22Rv1 (cell line): ENCODE measurements at regions not wholly inside any gene's neighbourhood (a gene's known extent, or its start where the extent isn't known, plus 50 kb on each side); places are given as distances from the start of the nearest gene placed in this dataset.

Experiments used
- H3K27ac ChIP-seq: fragments of 450-650 bp; 2 replicates; pipeline ENCODE4 v1.5.1; 2017
- CTCF ChIP-seq: fragments of 450-650 bp; IDR thresholded peaks from 2 replicates; pipeline ENCODE4 v1.5.1; 2017; ENCODE audit warnings: mild to moderate bottlenecking
- ZFX ChIP-seq: fragments of 450-650 bp; IDR thresholded peaks from 2 replicates; pipeline ENCODE4 v1.6.1; 2017; ENCODE audit warnings: antibody characterized with exemption, borderline replicate concordance

GRCh38 chr11:21944577-21944976 lies 248.3 kb upstream of the ANO5 start:
- TF ChIP-seq ZFX (no peak), CTCF (no peak)
- H3K27ac ChIP-seq, result no peak overlapping the region

- no peak overlapping the region for H3K27ac ChIP-seq
- no peak for TF ChIP-seq ZFX
- no peak for TF ChIP-seq CTCF
Measured at GRCh38 chr11:21948876-21949275, 244.0 kb upstream of the ANO5 start.

GRCh38 chr11:21949763-21950413 lies 243.0 kb upstream of the ANO5 start:
- no peak overlapping the region for H3K27ac ChIP-seq
- no peak for TF ChIP-seq CTCF

- no peak for TF ChIP-seq CTCF
- no peak for TF ChIP-seq ZFX
- no peak overlapping the region for H3K27ac ChIP-seq
Measured at GRCh38 chr11:21963013-21963412, 229.9 kb upstream of the ANO5 start.

GRCh38 chr11:21965221-21965620 lies 227.7 kb upstream of the ANO5 start:
- TF ChIP-seq CTCF (no peak), ZFX (no peak)
- no peak overlapping the region for H3K27ac ChIP-seq

- H3K27ac ChIP-seq, result no peak overlapping the region
- no peak for TF ChIP-seq ZFX
- no peak for TF ChIP-seq CTCF
Measured at GRCh38 chr11:21968702-21969101, 224.2 kb upstream of the ANO5 start.

GRCh38 chr11:21969841-21970240 lies 223.0 kb upstream of the ANO5 start:
- no peak overlapping the region for H3K27ac ChIP-seq
- TF ChIP-seq CTCF (no peak), ZFX (no peak)
